OCI-LY1 (cell line): ENCODE measurements at regions not wholly inside any gene's neighbourhood (a gene's known extent, or its start where the extent isn't known, plus 50 kb on each side); places are given as distances from the start of the nearest gene placed in this dataset.

Source experiments
- EZH2 ChIP-seq: fragments of 200-600 bp; sonication (generic), shearing (Covaris generic); IDR thresholded peaks from 2 replicates; pipeline ENCODE4 v1.8.0; 2017; ENCODE audit warnings: borderline replicate concordance, mixed run types, mild to moderate bottlenecking, antibody characterized with exemption, low read length, moderate library complexity, mixed read lengths
- TF ChIP-seq, protein P1 (sequence below): fragments of 200-600 bp; sonication (generic), shearing (Covaris generic); IDR thresholded peaks from 2 replicates; pipeline ENCODE4 v1.5.1; 2017; ENCODE audit warnings: mild to moderate bottlenecking, antibody characterized with exemption, low read length, moderate library complexity, mixed read lengths

DNA sequence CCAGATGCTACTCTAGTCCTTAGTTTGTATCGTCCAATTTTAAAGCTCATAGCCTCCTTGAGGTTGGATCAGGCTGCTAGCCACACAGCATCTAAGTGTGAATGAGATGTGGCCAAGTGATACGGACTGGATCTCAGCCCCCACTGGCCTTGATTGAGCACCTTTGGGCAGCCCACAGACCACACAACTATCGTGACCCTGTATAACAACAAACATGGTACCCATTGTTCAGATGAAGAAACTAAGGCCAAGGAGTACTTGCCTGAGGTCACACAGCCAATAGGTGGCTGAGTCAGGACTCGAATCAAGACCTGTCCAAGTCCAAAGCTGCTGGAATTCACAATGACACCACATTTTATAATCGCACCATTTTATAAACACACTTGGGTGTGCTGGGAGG is 73.0 kb upstream of the IRX3 start:
- TF ChIP-seq, protein P1, sequence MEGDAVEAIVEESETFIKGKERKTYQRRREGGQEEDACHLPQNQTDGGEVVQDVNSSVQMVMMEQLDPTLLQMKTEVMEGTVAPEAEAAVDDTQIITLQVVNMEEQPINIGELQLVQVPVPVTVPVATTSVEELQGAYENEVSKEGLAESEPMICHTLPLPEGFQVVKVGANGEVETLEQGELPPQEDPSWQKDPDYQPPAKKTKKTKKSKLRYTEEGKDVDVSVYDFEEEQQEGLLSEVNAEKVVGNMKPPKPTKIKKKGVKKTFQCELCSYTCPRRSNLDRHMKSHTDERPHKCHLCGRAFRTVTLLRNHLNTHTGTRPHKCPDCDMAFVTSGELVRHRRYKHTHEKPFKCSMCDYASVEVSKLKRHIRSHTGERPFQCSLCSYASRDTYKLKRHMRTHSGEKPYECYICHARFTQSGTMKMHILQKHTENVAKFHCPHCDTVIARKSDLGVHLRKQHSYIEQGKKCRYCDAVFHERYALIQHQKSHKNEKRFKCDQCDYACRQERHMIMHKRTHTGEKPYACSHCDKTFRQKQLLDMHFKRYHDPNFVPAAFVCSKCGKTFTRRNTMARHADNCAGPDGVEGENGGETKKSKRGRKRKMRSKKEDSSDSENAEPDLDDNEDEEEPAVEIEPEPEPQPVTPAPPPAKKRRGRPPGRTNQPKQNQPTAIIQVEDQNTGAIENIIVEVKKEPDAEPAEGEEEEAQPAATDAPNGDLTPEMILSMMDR = no peak
- no peak for TF ChIP-seq EZH2
